Panc1 (cell line): ENCODE measurements at regions not wholly inside any gene's neighbourhood (a gene's known extent, or its start where the extent isn't known, plus 50 kb on each side); places are given as distances from the start of the nearest gene placed in this dataset.

Experiments used
- ATAC-seq: fragments of 200-7000 bp; cut with Tn5 transposase; 2 replicates; pipeline ENCODE4 v1.9.1; 2020; ENCODE audit warnings: mild to moderate bottlenecking, moderate library complexity
- BruUV-seq: library from RNA; stranded (reverse); fragments of 400-500 nt; replicated peaks from 2 replicates; lab custom pipeline; 2021; lab: Mats Ljungman, UMichigan
- CTCF ChIA-PET: fragments of 300-600 bp; sonication (Branson Sonifier 250); formaldehyde crosslinking; loops from one replicate; lab custom pipeline; 2022; ENCODE audit warnings: antibody characterized with exemption; lab: Charles Lee
- POLR2A ChIA-PET: fragments of 300-600 bp; sonication (Branson Sonifier 250); formaldehyde crosslinking; loops from one replicate; lab custom pipeline; 2022; ENCODE audit warnings: antibody characterized with exemption; lab: Charles Lee
- DNase-seq: peaks from one replicate; pipeline ENCODE4 v3.0.0-alpha.2; 2010; ENCODE audit warnings: low read depth, low spot score
- H3K27ac ChIP-seq: 2 replicates; pipeline ENCODE4 v1.5.1; 2011; ENCODE audit warnings: mild to moderate bottlenecking, low read length, inconsistent platforms
- H3K27me3 ChIP-seq: fragments of 200-500 bp; sonication (Bioruptor generic); 2 replicates; pipeline ENCODE4 v1.6.0; 2014; ENCODE audit warnings: low read length, inconsistent platforms; ENCODE audit not compliant: control insufficient read depth, insufficient read depth
- H3K36me3 ChIP-seq: fragments of 200-500 bp; sonication (Bioruptor generic); 2 replicates; pipeline ENCODE4 v1.5.1; 2014; ENCODE audit warnings: inconsistent platforms, mild to moderate bottlenecking, low read length, moderate library complexity; ENCODE audit not compliant: control insufficient read depth, insufficient read depth
- H3K4me1 ChIP-seq: 2 replicates; pipeline ENCODE4 v1.5.1; 2011; ENCODE audit warnings: inconsistent platforms, mild to moderate bottlenecking, low read length, moderate library complexity; ENCODE audit not compliant: control insufficient read depth, insufficient read depth
- H3K4me3 ChIP-seq, 2 experiments: 2 replicates each; pipeline ENCODE4 v1.5.1; 2011 to 2012; ENCODE audit warnings: low read depth in 2 of 2, low read length in 2 of 2, mild to moderate bottlenecking in 2 of 2, inconsistent platforms in 1 of 2, moderate library complexity in 1 of 2
- H3K9me3 ChIP-seq: fragments of 200-500 bp; sonication (Bioruptor generic); 2 replicates; pipeline ENCODE4 v1.5.1; 2014; ENCODE audit warnings: low read depth, mild to moderate bottlenecking, inconsistent platforms, low read length, moderate library complexity; ENCODE audit not compliant: control insufficient read depth, insufficient read depth
- CTCF ChIP-seq: fragments of 450-650 bp; IDR thresholded peaks from 2 replicates; pipeline ENCODE4 v1.5.1; 2017; ENCODE audit warnings: mild to moderate bottlenecking
- POLR2AphosphoS5 ChIP-seq: IDR thresholded peaks from 2 replicates; pipeline ENCODE4 v1.6.1; 2012; ENCODE audit warnings: mild to moderate bottlenecking, low read depth, low read length, moderate library complexity
- REST ChIP-seq, 2 experiments: IDR thresholded peaks; 2 replicates each; pipeline ENCODE4 v1.6.1; 2011 to 2012; ENCODE audit warnings: low read depth in 2 of 2, control low read depth in 1 of 2, low read length in 1 of 2, mild to moderate bottlenecking in 1 of 2, moderate library complexity in 1 of 2; ENCODE audit not compliant: insufficient read depth in 1 of 2
- SIN3A ChIP-seq: IDR thresholded peaks from 2 replicates; pipeline ENCODE4 v1.6.1; 2012; ENCODE audit warnings: low read depth, mild to moderate bottlenecking, low read length, moderate library complexity, borderline replicate concordance; ENCODE audit not compliant: insufficient read depth
- TCF7L2 ChIP-seq: IDR thresholded peaks from 2 replicates; pipeline ENCODE4 v1.6.1; 2011; ENCODE audit warnings: mild to moderate bottlenecking, low read depth, low read length, inconsistent platforms
- in situ Hi-C: cut with HindIII; loops from 2 replicates; pipeline ENCODE4 v1.10.0; 2016; ENCODE audit warnings: low sequenced_read_pairs, low pct_unique_long_range_greater_than_20kb
- intact Hi-C: fragments of 100-400 bp; cut with micrococcal nuclease; formaldehyde crosslinking; loops from one replicate; pipeline ENCODE4 v1.10.0; 2022; ENCODE audit not compliant: unreplicated experiment

- in situ Hi-C loops (no loop called here), intact Hi-C loops (no loop called here)
- POLR2A ChIA-PET = no interaction called here
- TF ChIP-seq REST (IDR thresholded peaks at IDR 0.05; ENCODE audit: insufficient read depth in 1 of 2, low read depth in 2 of 2, low read length in 1 of 2) = no peak
- TF ChIP-seq POLR2AphosphoS5 = no peak
- TF ChIP-seq TCF7L2 = no peak
- no peak for TF ChIP-seq SIN3A
- no peak for TF ChIP-seq CTCF
- Histone ChIP-seq H3K4me1 (no peaks in the 10 kb centered on the region), H3K9me3 (no peaks in the 10 kb centered on the region), H3K36me3 (no peaks in the 10 kb centered on the region), H3K4me3 (no peak overlapping the region), H3K27me3 (no peaks in the 10 kb centered on the region), H3K27ac (no peak overlapping the region)
- BruUV-seq = no TSS peak
- CTCF ChIA-PET = no interaction called here
- DNase-seq (no peak), ATAC-seq (no peak)
Observed at GRCh38 chr3:3516384-3516783, 282.8 kb upstream of the LRRN1 start.

GRCh38 chr3:3509665-3510064 is 289.6 kb upstream of the LRRN1 start:
- Histone ChIP-seq H3K36me3 (no peaks in the 10 kb centered on the region), H3K27me3 (no peaks in the 10 kb centered on the region), H3K9me3 (no peaks in the 10 kb centered on the region), H3K4me3 (no peak overlapping the region), H3K4me1 (no peaks in the 10 kb centered on the region), H3K27ac (no peak overlapping the region)
- TF ChIP-seq REST (IDR thresholded peaks at IDR 0.05; ENCODE audit: insufficient read depth in 1 of 2, low read depth in 2 of 2, low read length in 1 of 2) = no peak
- TF ChIP-seq CTCF = no peak
- TF ChIP-seq SIN3A = no peak
- TF ChIP-seq POLR2AphosphoS5 = no peak
- TF ChIP-seq TCF7L2 = no peak
- intact Hi-C loops (no loop called here), in situ Hi-C loops (no loop called here)
- no peak for ATAC-seq
- no TSS peak for BruUV-seq
- POLR2A ChIA-PET = no interaction called here
- CTCF ChIA-PET = no interaction called here
- DNase-seq = no peak
